ENCODE measurements at regions not wholly inside any gene's neighbourhood (a gene's known extent, or its start where the extent isn't known, plus 50 kb on each side); places are given as distances from the start of the nearest gene placed in this dataset.

- no peak overlapping the region for H2AFZ ChIP-seq (replicated peaks; ENCODE audit: low read length, poor library complexity)
- no peak overlapping the region for H2BK120ac ChIP-seq (ENCODE audit: low read depth, low read length)
- ChIA-PET CTCF (no interaction called here), POLR2A (ENCODE audit: unreplicated experiment) (no interaction called here)
- H3K27me3 ChIP-seq (ENCODE audit: control insufficient read depth, insufficient read depth, low read length), result no peaks in the 10 kb centered on the region
- in situ Hi-C loops (cut with MboI; ENCODE audit: low sequenced_read_pairs), result no loop called here
- no peak overlapping the region for H3K4ac ChIP-seq (ENCODE audit: low read depth, low read length)
- H2AK9ac ChIP-seq (replicated peaks; ENCODE audit: low read depth, low read length, poor library complexity), result no peak overlapping the region
- H2BK15ac ChIP-seq (ENCODE audit: low read depth, low read length), result no peak overlapping the region
- H4K20me1 ChIP-seq (ENCODE audit: insufficient read depth, low read length), result no peaks in the 10 kb centered on the region
- H4K8ac ChIP-seq (ENCODE audit: low read depth in 2 of 2, low read length in 2 of 2), result no peak overlapping the region
- no peak overlapping the region for H3K18ac ChIP-seq (ENCODE audit: low read depth, low read length)
- H2BK20ac ChIP-seq (ENCODE audit: low read depth, low read length), result no peak overlapping the region
- TF ChIP-seq CEBPB (IDR thresholded peaks at IDR 0.05; ENCODE audit: low read depth, low read length) (no peak), RAD21 (IDR thresholded peaks at IDR 0.05; ENCODE audit: low read length) (no peak), RCOR1 (IDR thresholded peaks at IDR 0.05; ENCODE audit: insufficient replicate concordance, low read length) (no peak), BHLHE40 (IDR thresholded peaks at IDR 0.05; ENCODE audit: low read depth, low read length) (no peak), MXI1 (IDR thresholded peaks at IDR 0.05; ENCODE audit: borderline replicate concordance, low read depth, low read length) (no peak), SMC3 (IDR thresholded peaks at IDR 0.05; ENCODE audit: low read depth, low read length) (no peak), CHD1 (IDR thresholded peaks at IDR 0.05; ENCODE audit: low read depth, low read length) (no peak), MAFK (IDR thresholded peaks at IDR 0.05; ENCODE audit: low read depth, low read length) (no peak), RFX5 (IDR thresholded peaks at IDR 0.05; ENCODE audit: low read depth, low read length) (no peak), POLR2A (IDR thresholded peaks at IDR 0.05; ENCODE audit: low read depth, low read length) (no peak), NFE2L2 (IDR thresholded peaks at IDR 0.05; ENCODE audit: low read depth, low read length) (no peak), USF2 (IDR thresholded peaks at IDR 0.05; ENCODE audit: low read depth, low read length) (no peak), FOS (IDR thresholded peaks at IDR 0.05; ENCODE audit: low read depth, low read length) (no peak), MAZ (IDR thresholded peaks at IDR 0.05; ENCODE audit: borderline replicate concordance, low read depth, low read length) (no peak), CTCF (conservative IDR thresholded peaks at IDR 0.05; ENCODE audit: low read depth, low read length) (no peak)
- TF ChIP-seq, protein P1, sequence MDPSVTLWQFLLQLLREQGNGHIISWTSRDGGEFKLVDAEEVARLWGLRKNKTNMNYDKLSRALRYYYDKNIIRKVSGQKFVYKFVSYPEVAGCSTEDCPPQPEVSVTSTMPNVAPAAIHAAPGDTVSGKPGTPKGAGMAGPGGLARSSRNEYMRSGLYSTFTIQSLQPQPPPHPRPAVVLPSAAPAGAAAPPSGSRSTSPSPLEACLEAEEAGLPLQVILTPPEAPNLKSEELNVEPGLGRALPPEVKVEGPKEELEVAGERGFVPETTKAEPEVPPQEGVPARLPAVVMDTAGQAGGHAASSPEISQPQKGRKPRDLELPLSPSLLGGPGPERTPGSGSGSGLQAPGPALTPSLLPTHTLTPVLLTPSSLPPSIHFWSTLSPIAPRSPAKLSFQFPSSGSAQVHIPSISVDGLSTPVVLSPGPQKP (IDR thresholded peaks at IDR 0.05; ENCODE audit: borderline replicate concordance, low read depth, low read length), result no peak
- WGBS, 2 experiments (ENCODE audit: extremely low coverage in 2 of 2, insufficient read length in 1 of 2), result 40% methylated on average over 1 of the region's 6 CpGs; no CpG with 5 or more reads in 1 of the 2 experiments
- DNase-seq (no peak), ATAC-seq (ENCODE audit: low read depth) (no peak)
- H4K5ac ChIP-seq (ENCODE audit: low read depth, low read length), result no peak overlapping the region
- H2AK5ac ChIP-seq (ENCODE audit: low read depth, low read length), result no peak overlapping the region
- no peak overlapping the region for H3K14ac ChIP-seq (replicated peaks; ENCODE audit: low read depth, low read length)
- H3K9me1 ChIP-seq (ENCODE audit: insufficient read depth, low read length), result no peaks in the 10 kb centered on the region
- no peak overlapping the region for H3K9ac ChIP-seq (ENCODE audit: low read depth, low read length)
- dilution Hi-C loops (cut with HindIII; ENCODE audit: low sequenced_read_pairs, unreplicated experiment), result no loop called here
- H3K4me2 ChIP-seq (ENCODE audit: low read depth, low read length), result no peak overlapping the region
- H3K79me1 ChIP-seq (ENCODE audit: low read depth in 1 of 2, low read length in 2 of 2), result no peaks in the 10 kb centered on the region
- intact Hi-C loops (cut with micrococcal nuclease), result no loop called here
- H3K9me3 ChIP-seq (ENCODE audit: control insufficient read depth, insufficient read depth, low read length), result peaks cover 12% of the 10 kb centered on the region; the same call in 1 of the 2 replicates
- H4K91ac ChIP-seq (ENCODE audit: insufficient read depth, low read depth, low read length), result no peak overlapping the region
- no peak overlapping the region for H3K23ac ChIP-seq (ENCODE audit: low read depth, low read length)
- no peaks in the 10 kb centered on the region for H3K36me3 ChIP-seq (ENCODE audit: control insufficient read depth, insufficient read depth, low read length)
- no peak overlapping the region for H3K56ac ChIP-seq (ENCODE audit: extremely low read depth, insufficient read depth, low read length)
- H3K4me3 ChIP-seq (ENCODE audit: insufficient read depth, low read depth, low read length), result no peak overlapping the region
- no TSS peak for BruUV-seq (replicated peaks)
- H2BK5ac ChIP-seq (ENCODE audit: low read depth, low read length, poor library complexity, severe bottlenecking), result no peak overlapping the region
- no peak overlapping the region for H3K27ac ChIP-seq (ENCODE audit: insufficient read depth, low read length)
- no peaks in the 10 kb centered on the region for H3K4me1 ChIP-seq (ENCODE audit: control insufficient read depth, insufficient read depth, low read length)
Observed at GRCh38 chr10:84683980-84684740, 355.8 kb downstream of the CCSER2 start.
